Spleen (tissue), 7 donors: ENCODE measurements at regions not wholly inside any gene's neighbourhood (a gene's known extent, or its start where the extent isn't known, plus 50 kb on each side); places are given as distances from the start of the nearest gene placed in this dataset.

ENCODE experiments used
- CTCF ChIP-seq, 11 experiments: fragments of 200-600 bp in 7 of 11; fragments of 450-650 bp in 4 of 11; sonication (generic) in 4 of 11; IDR thresholded peaks in 8 of 11; conservative IDR thresholded peaks in 3 of 11; 1 replicate in 7 of 11; 2 replicates in 4 of 11; pipeline versions ENCODE4 v1.4.0 to v1.8.0; 2016 to 2021; ENCODE audit warnings: antibody characterized with exemption in 11 of 11, inconsistent platforms in 4 of 11, mild to moderate bottlenecking in 1 of 11
- POLR2A ChIP-seq, 3 donors: fragments of 450-650 bp; IDR thresholded peaks; one replicate each; pipeline ENCODE4 v1.5.1; 2017; ENCODE audit warnings: antibody characterized with exemption in 3 of 3, mild to moderate bottlenecking in 1 of 3
- donor health status: DM: no; HTN: no; CAD: no; lungs with moderate emphysema.
- donor health status: DM: no; HTN: no; CAD: no.
- donor health status: DM: no; HTN: no; CAD: no.

GRCh38 chr6:144689503-144690040 lies 404.4 kb downstream of the UTRN start:
- TF ChIP-seq CTCF (IDR thresholded peaks at IDR 0.05 in 8 of 11, conservative IDR thresholded peaks at IDR 0.05 in 3 of 11) (no peak), POLR2A (IDR thresholded peaks at IDR 0.05) (no peak)
